GM19452 (cell line): ENCODE measurements at regions not wholly inside any gene's neighbourhood (a gene's known extent, or its start where the extent isn't known, plus 50 kb on each side); places are given as distances from the start of the nearest gene placed in this dataset.
A peak's percentile ranks its signal among the peaks of the same experiment; 100 is the strongest.

Source experiments
- ATAC-seq: cut with Tn5 transposase; IDR thresholded peaks from one replicate; pipeline ENCODE4 v1.9.1; 2021; ENCODE audit not compliant: unreplicated experiment

DNA sequence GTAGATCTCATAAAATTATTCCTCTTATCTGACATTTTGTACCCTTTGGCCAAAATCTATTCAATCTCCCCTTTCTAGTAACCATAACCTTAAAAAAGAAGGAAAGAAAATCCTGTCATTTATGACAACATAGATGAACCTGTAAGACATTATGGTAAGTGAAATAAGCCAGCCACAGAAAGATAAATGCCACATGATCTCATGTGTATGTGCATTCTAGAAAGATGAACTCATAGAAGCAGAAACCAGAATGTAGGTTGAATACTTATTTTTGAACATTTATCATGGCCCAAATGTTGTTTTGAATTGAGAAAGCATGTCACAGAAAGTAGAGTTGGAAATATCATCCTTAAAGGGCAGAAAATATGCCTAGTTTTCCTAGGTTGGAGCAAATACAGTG lies 1053.6 kb downstream of the SLC6A15 start:
- no peak for ATAC-seq

DNA sequence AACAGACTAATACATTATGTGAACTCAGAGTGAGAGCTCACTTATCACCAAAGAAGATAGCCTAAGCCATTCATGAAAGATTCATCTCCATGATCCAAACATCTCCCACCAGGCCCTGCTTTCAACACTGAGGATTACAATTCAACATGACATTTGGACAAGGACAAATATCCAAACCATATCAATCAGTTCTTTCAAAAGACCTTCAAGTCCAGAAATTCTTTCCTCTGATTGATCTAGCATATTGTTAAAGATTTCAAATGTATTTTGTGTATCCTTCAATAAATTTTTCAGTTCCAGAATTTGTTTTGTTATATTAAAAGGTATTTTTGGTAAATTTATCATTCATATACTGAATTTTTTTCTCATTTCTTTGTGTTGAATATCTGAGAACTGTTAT lies 1055.8 kb downstream of the SLC6A15 start:
- no peak for ATAC-seq

DNA sequence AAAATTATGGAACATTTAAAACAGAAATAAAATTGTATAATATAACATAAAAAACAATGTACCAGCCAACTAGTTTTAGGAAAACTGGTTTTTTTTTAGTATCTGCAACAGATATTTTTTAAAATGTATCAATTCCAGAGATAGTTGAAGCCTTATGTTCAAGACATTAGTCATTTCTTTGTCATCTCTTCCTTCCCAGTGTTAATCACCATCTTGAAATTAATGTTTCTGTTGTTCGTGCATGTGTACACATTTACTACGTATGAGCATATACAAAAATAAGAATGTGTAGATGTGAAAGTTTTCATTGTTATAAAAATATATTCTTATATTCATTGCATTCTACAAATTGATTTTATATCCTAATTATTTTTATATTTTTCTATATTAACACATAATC lies 1062.1 kb downstream of the SLC6A15 start:
- ATAC-seq = no peak

DNA sequence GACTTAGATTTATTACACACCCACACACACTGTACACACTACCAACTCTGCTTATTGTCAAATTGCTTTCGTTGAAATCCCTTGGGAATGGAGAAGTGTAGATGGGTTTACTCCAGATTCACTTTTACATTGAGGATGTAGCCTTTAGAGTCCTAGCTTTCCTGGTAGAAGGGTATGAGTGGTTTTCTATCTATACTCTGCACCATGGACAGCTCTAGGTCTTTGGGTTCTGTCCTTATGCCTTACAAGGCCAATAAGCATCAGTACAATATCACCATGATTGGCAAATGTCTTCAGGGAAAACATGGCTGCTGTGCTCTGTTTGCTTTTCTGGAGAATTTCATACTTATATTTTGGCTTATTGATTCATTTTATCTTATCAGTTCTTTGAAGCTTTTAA lies 1063.9 kb downstream of the SLC6A15 start:
- ATAC-seq = no peak

DNA sequence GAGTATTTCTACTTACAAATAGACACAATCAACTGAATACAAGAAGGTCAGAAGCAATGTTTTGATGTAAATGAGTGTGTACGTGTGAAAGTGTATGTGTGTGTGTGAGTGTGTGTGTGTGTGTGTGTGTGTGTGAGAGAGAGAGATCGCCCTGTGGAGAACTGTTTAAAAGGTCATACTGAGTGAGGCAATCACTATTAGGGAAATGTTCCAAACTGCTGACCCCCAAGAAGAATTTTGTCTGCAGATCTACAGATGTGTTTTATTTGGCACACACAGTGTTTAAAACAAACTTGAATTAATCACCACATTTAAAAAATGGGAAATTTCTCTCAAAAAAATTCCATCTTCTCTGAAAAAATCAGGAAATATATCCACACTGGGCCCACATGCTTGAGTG lies 1069.1 kb downstream of the SLC6A15 start:
- ATAC-seq = no peak

DNA sequence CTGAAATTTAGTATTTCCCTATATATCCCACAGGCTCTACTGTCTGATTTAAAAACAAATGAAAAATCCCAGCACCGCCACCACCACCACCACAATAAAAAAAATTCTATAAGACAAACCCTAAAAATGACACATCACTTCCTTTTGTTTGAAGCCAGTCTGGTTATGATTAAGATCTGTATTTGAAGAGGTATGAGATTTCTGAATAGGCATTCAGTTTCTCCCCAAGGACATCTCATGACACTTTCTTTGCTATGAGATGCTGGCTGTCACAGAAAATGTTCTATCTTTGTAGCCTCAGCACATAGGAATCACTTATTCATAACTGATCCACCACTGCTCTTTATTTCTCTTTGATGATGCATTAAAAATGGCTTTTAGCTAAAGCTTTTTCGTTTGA lies 1071.0 kb downstream of the SLC6A15 start:
- ATAC-seq = no peak

DNA sequence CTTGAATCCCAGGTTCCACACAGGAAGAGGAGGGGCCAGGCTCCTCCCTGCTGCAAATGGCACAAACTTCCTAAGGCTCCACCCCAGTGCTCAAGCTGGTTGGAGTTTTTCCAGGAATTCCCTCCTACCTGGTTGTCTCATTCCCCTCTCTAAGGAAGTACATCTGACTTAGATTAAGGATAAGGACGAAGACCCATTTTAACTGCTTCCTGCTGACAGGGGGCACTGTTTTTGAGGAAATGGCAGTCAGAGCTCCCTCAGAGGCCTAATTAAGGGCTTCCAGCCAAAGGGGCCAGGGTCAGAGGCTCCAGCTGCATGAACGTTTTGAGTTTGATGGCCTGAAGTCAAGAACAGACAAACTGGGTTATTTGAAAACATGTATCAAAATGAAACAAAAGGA lies 1084.7 kb downstream of the SLC6A15 start:
- ATAC-seq = no peak

DNA sequence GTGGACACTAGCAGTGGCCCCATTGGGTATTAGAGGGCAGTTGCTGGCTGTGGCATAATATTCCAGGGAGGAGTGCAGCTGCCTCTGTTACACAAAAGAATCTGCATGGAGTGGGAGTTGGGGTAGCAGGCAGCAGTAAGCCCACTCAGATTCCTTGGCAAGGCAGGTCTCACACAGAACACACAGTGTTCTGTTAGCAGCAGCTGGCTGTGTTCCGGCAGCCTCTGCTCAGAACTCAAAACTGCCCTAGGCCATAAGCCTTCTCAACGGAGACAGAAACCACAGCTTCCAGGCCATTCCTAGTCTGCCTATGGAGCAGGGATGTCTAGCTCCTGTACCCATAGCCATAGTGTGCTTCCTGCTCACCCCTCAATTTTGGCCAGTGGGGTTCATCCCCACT lies 1085.4 kb downstream of the SLC6A15 start:
- no peak for ATAC-seq

DNA sequence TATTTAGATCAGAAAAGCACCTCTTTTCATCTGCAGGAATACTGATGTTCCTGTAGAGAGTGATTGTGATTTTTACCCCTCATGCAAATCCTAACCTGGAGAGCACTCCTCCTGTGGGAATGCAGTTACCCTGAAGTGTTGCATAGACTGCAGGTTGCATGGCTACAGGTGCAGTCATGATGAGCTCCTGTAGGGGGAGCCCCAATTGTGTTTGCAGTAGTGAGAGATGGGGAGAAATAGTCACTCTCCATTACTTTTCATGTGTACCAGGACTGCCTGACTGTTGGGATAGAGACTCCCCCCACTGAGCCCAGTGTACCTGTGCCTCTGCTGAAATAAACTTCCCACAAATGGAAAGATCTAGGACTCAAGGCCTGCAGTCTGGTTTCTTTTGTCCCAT lies 1086.5 kb downstream of the SLC6A15 start:
- peak; percentile 51 for ATAC-seq

DNA sequence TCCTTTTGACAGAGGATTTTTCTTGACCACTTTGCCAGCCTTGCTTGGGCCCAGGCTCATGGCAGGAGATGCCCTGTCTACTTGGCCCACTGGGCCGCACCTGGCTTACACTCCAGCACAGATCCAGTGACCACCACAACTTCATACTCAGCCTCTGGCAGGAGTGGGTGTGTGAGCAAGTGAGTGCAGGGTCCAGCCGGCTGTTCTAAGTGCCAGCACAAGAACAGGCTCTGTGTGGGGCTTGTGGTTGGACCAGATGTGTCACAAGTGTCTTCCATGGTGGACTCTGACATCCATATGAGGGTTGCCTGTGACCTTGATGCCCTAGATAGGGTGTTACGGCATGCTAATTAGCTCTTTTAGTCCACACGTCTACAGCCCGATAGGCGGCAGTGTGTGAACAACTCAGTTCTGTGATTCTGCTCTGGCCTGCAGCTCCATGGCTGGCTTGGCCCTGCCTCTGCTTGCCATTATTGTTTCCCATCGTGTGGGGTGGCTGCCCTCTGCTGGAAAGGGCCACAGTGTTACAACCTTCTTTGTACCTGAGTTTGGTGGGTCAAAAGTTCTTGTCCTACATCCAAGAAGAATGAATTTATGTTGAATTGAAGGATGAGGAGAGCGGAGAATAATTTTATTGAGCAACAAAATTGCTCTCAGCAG lies 1089.1 kb downstream of the SLC6A15 start:
- peak; percentile 92 for ATAC-seq

DNA sequence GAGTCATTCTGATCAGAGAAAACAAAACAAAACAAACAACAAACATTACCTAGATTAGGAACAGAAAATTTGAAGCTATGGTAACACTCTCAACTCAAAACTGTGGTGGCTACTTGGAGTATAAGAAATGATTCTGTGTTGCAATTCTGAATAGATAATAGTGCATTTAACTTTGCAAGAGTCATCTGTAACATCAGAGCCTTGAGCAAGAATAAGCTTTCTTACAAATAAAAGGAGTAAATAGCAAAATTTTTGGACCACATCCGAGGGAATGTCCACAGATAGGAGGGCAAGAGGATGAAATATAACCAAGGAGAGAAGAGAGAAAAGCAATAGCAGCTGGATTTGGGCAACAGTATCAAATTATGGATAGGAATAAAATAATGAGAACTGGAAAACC lies 1090.6 kb downstream of the SLC6A15 start:
- ATAC-seq = no peak

DNA sequence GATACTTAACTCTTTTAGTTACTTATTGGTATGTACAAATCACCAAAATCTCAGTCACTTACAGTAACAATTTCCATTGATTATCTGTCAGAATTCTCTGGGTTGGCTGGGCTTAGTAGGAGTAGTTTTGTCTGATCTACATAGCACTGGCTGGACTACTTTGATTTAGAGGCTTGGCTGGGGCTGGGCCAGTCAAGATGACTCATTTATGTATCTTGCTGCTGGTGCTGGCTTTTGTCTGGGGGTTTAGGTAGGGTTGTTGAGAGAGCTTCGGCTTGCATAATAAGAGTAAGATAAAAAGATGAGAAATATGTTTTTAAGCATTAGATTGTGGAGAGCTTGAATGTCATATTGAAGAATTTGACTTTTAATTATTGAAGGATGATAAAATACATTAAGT lies 1093.7 kb downstream of the SLC6A15 start:
- no peak for ATAC-seq

DNA sequence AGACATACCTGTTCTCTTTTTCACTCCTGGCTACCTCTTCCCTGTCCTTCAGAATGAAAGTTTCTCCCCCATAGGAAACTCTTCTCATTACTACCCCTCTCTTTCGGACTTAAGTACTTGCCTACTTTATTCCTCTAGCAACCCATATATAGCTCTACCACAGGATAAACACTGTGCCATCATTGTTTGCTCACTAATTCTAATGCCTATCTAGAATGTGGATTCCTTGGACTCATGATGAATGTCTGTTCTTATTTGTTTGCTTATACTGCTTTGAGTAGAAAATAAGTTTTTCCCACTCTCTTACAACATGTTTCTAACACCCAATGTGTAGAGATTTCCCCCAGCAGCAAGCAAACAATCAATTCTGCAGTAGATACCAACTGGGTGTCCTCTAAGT lies 1094.9 kb downstream of the SLC6A15 start:
- ATAC-seq = no peak

DNA sequence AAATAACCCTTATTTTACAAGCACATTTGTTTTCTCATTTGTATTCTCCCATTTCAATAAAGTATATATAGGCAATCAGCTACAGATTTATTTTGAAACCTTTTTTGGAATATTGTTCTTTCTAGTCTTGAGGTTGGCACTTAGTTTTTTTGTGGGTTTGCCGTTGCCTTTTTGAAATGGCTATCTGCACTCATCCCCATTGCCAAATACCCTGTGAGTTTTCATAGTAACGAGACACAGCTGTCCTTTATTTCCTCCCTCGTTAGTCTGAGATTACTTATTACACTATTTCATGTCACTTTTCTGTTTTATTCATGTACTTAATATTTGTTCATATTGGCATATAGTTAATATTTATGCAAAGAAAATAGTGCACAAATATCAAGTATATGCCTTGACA lies 1104.0 kb downstream of the SLC6A15 start:
- no peak for ATAC-seq

DNA sequence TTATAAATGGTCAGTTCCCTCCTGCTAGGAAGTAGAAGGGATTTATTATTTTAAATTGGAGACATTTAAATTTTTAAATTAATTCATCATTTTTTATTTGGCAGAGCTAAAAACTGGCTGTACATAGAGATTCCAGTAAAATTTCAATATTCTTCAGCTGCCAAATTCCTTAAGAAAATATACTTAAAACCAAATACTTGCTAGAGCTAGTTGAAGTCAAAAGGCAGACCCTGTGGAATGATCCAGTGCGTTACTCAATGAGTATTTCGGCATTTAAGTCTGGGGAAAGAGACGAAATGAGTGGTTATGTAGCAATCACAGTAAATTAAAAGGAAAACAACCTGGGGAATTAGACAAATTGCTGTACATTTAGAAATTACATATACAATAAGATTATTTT lies 1104.7 kb downstream of the SLC6A15 start:
- ATAC-seq = no peak

DNA sequence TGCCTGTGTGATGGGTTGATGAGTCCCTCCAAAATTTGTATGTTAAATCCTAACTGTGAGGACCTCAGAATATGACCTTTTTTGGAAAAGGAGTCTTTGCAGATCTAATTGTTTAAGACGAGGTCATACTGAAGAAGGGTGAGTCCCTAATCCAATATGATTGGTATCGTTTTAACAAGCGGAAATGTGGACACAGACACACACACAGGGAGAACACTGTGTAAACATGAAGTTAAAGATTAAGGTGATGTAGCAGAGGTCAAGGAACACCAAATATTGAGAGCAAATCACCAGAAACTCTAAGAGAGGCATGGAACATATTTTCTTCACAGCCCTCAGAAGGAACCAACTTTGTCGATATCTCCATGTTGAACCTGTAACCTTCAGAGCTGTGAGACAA lies 1106.7 kb downstream of the SLC6A15 start:
- ATAC-seq = no peak

DNA sequence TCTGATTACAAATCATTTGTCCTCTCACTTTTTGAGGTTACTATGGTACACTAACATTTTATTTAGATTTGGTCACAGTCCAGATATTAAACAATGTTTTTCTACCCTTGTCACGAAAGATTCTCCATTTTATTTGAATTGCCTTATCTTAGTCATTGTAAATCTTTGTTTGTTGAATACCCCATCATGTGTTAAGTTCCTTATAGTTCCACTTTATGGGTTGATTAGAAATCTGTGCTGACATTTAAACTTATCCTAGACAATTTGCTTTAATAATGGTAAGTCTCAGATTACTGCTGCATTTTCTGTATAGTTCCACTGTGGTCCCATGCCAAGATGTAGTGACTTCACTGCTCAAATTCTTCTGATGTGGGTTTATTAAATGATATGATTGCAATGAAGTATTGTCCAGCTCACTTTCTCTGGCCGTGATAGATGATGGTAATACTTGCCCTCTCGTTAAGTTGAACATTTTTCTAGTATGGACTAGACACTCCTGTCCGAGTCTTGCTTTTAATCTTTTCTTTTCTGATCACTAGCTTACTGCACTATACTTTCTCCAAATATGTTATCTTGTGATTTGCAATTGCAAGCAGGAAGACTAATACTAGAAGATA lies 1107.3 kb downstream of the SLC6A15 start:
- ATAC-seq = no peak

DNA sequence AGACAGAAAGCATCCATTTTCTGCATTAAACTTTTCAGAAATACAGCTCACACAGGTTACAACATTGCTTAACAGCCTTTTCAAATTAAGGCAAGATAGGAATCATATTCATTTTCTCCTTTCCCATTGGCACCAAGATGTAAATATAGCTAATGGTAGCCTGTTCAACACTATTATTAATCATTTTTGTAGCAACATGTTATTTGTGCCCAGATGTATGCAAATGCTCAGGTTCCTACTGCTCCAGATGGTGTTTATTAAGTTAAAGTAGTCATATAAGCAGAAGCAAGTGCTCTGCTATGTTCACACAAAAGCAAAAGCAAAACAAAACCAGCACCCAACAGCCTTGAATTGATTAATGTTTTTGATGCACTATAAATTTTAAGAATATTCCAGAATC lies 1110.6 kb downstream of the SLC6A15 start:
- ATAC-seq = no peak

DNA sequence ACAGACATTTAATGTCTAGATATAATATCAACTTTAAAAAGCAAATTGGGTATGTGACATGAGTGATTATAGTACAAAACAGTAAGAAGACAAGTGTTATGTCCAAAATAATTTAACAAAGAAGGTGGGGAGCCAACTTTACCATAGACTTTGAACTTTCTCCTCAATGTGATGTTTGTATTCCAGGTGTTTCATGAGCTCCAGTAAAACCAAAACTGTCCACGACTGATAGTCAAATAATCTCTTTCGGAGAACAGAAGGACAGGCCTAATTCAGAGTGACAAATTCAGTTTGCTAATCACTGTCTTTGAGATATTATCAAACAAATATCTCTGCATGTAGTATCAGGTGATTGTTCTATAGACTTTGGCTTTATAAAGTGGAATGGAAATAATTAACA lies 1112.6 kb downstream of the SLC6A15 start:
- no peak for ATAC-seq

DNA sequence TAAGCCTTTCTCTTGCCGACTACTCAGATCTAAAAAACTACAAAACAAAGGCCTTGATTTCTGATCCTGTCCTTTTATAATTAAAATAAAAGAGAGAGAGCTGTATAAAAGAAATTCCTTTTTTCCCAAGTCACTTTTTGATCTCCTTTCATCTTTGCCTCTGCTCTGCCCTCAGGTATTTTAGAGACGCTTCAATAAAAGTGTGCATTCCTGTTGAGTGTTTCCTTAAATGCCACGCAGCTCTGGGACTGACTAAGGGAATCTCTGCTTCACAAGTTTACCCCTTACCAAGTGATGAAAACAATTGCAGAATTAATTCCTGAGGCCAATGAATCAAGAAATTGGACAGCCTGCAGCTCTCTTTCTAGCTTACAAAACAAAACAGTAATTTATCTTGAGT lies 1109.8 kb downstream of the TMTC2 start:
- ATAC-seq = no peak

DNA sequence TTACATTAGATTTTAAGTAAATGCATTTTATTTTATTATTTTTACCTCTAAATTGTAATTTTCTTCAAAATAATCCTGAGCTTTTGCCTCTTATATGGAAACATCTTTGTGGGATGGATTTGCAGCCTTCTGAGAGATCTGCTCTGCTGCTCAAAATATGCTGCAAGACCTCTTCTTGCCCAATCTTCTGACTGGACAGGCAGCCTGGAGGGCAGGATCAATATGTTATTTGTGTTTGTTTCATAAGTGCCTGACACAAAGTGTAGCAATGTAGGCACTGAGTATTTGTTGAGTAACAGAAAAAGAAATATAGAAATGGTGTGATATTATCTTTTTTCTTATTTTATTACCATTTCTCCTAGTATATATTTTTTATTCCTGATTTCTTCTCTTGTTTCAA lies 1106.9 kb downstream of the TMTC2 start:
- ATAC-seq = no peak

DNA sequence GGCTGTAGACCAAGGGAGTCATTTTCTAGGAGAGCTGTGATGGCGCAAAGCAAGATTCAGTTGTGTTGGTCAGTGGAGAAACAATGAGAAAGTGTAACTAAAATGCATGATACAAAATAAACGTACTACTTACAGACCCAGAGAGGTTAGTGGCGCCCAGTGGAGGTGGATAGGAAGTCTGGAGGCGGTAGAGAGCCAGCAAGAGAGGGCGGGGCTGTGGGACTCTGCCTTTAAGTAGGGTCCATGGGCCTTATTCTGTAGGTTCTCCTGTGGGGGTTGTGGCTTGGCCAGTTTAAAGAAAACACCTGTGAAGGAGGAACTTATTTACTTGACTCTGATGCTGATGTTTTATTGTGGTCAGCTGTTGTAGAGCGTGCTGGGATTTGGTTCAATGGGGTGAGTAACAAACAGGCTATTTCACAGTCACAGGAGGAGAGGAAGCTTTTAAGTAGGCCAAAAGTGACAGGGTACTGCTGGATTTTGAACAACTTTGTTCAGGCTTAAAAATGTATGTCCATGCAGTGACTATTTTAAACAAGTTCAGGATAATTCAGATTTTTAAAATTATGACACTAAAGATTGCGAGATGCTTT lies 1097.7 kb downstream of the TMTC2 start:
- no peak for ATAC-seq

DNA sequence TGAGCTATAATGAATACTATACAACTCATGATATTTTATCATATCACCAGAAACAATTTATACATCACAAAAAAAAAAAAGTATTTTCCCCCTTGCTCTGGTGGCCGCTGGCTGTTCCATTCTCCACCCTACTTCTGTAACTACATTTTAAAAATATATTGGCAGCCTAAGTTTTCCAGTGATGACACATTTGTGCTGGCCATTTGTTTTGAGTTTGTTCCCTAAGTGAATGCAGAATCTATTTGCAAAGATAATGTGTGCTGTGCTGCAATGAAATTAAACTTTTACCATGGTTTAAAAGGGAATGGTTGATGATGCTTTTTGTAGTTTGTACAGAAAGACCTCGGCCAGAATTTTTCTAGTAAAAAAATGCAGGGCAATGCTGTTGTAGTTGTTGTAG lies 1092.8 kb downstream of the TMTC2 start:
- ATAC-seq = no peak
